HG03460 (cell line): ENCODE measurements at regions not wholly inside any gene's neighbourhood (a gene's known extent, or its start where the extent isn't known, plus 50 kb on each side); places are given as distances from the start of the nearest gene placed in this dataset.

Source experiments
- ATAC-seq: cut with Tn5 transposase; IDR thresholded peaks from one replicate; pipeline ENCODE4 v1.9.1; 2021; ENCODE audit not compliant: unreplicated experiment

- no peak for ATAC-seq
Observed at GRCh38 chr1:59162665-59163064, 134.2 kb upstream of the FGGY start.

- ATAC-seq, result no peak
Observed at GRCh38 chr1:59163268-59164092, 133.4 kb upstream of the FGGY start.

GRCh38 chr1:59164371-59164770 lies 132.5 kb upstream of the FGGY start:
- ATAC-seq, result no peak

GRCh38 chr1:59165353-59165752 lies 131.5 kb upstream of the FGGY start:
- no peak for ATAC-seq

GRCh38 chr1:59169703-59170102 lies 127.2 kb upstream of the FGGY start:
- ATAC-seq, result no peak

GRCh38 chr1:59170659-59171058 lies 126.2 kb upstream of the FGGY start:
- no peak for ATAC-seq

GRCh38 chr1:59171788-59172187 lies 125.1 kb upstream of the FGGY start:
- no peak for ATAC-seq

GRCh38 chr1:59172693-59173092 lies 124.2 kb upstream of the FGGY start:
- no peak for ATAC-seq

GRCh38 chr1:59173721-59174120 lies 123.2 kb upstream of the FGGY start:
- no peak for ATAC-seq

GRCh38 chr1:59176471-59176870 lies 120.4 kb upstream of the FGGY start:
- ATAC-seq, result no peak

GRCh38 chr1:59177756-59178155 lies 119.1 kb upstream of the FGGY start:
- ATAC-seq, result no peak

GRCh38 chr1:59178339-59179187 lies 118.3 kb upstream of the FGGY start:
- ATAC-seq, result no peak

- no peak for ATAC-seq
Observed at GRCh38 chr1:59179673-59180072, 117.2 kb upstream of the FGGY start.

GRCh38 chr1:59180735-59181134 lies 116.2 kb upstream of the FGGY start:
- no peak for ATAC-seq

GRCh38 chr1:59183749-59184317 lies 113.1 kb upstream of the FGGY start:
- no peak for ATAC-seq

GRCh38 chr1:59184365-59184905 lies 112.5 kb upstream of the FGGY start:
- ATAC-seq, result no peak

GRCh38 chr1:59185163-59185860 lies 111.6 kb upstream of the FGGY start:
- no peak for ATAC-seq

GRCh38 chr1:59186656-59187055 lies 110.2 kb upstream of the FGGY start:
- ATAC-seq, result no peak

- ATAC-seq, result no peak
Observed at GRCh38 chr1:59188413-59189213, 108.3 kb upstream of the FGGY start.

GRCh38 chr1:59193443-59194093 lies 103.3 kb upstream of the FGGY start:
- ATAC-seq, result no peak
